Calu3 (cell line): ENCODE measurements at regions not wholly inside any gene's neighbourhood (a gene's known extent, or its start where the extent isn't known, plus 50 kb on each side); places are given as distances from the start of the nearest gene placed in this dataset.

Experiments used
- BruUV-seq: library from RNA; stranded (reverse); fragments of 400-500 nt; replicated peaks from 2 replicates; lab custom pipeline; 2021; lab: Mats Ljungman, UMichigan
- CTCF ChIA-PET: fragments of 300-600 bp; sonication (Branson Sonifier 250); formaldehyde crosslinking; loops from one replicate; lab custom pipeline; 2022; ENCODE audit warnings: antibody characterized with exemption; lab: Charles Lee
- DNase-seq: peaks from one replicate; pipeline ENCODE4 v3.0.0; 2022
- H3K27ac Mint-ChIP-seq: one replicate; pipeline ENCODE4 v1.8.0; 2022; ENCODE audit warnings: mixed read lengths; ENCODE audit not compliant: unreplicated experiment
- H3K27me3 Mint-ChIP-seq: one replicate; pipeline ENCODE4 v1.8.0; 2022; ENCODE audit warnings: mixed read lengths; ENCODE audit not compliant: unreplicated experiment
- H3K36me3 Mint-ChIP-seq: one replicate; pipeline ENCODE4 v1.8.0; 2022; ENCODE audit warnings: mild to moderate bottlenecking, moderate library complexity, mixed read lengths; ENCODE audit not compliant: insufficient read depth, unreplicated experiment
- H3K4me1 Mint-ChIP-seq: one replicate; pipeline ENCODE4 v1.8.0; 2022; ENCODE audit warnings: mild to moderate bottlenecking, low read depth, mixed read lengths; ENCODE audit not compliant: unreplicated experiment
- H3K4me3 Mint-ChIP-seq: one replicate; pipeline ENCODE4 v1.8.0; 2022; ENCODE audit warnings: mild to moderate bottlenecking, low read depth, moderate library complexity, mixed read lengths; ENCODE audit not compliant: unreplicated experiment
- H3K9me3 Mint-ChIP-seq: one replicate; pipeline ENCODE4 v1.8.0; 2022; ENCODE audit warnings: low read depth, mixed read lengths; ENCODE audit not compliant: unreplicated experiment
- intact Hi-C: fragments of 100-400 bp; cut with micrococcal nuclease; formaldehyde crosslinking; loops from one replicate; pipeline ENCODE4 v1.10.0; 2022; ENCODE audit not compliant: unreplicated experiment
- TF ChIP-seq, protein P1 (sequence below): fragments of 200-600 bp; IDR thresholded peaks from one replicate; pipeline ENCODE4 v1.8.0; 2022; ENCODE audit warnings: antibody characterized with exemption; ENCODE audit not compliant: unreplicated experiment

DNA sequence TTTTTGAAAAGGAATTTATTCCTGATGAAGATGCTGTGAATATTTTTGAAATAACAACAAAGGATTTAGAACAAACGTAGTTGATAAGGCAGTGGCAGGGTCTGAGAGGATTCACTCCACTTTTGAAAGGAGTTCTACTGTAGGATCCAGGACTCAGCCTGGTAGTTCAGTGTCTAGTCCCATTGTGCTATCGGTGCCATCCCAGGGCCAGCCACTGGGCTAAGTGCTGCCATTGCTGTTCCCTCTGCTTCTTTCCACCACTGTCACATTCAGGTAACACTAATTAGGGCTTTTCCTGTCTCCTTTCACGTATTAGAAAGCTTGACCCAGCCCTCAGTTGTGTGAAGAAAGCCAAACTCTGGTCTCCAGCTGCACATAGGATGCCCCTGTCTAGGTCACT lies 177.3 kb downstream of the TEX36 start:
- H3K4me3 Mint-ChIP-seq, result no peak overlapping the region
- no peaks in the 10 kb centered on the region for H3K9me3 Mint-ChIP-seq
- CTCF ChIA-PET, result no interaction called here
- TF ChIP-seq, protein P1, sequence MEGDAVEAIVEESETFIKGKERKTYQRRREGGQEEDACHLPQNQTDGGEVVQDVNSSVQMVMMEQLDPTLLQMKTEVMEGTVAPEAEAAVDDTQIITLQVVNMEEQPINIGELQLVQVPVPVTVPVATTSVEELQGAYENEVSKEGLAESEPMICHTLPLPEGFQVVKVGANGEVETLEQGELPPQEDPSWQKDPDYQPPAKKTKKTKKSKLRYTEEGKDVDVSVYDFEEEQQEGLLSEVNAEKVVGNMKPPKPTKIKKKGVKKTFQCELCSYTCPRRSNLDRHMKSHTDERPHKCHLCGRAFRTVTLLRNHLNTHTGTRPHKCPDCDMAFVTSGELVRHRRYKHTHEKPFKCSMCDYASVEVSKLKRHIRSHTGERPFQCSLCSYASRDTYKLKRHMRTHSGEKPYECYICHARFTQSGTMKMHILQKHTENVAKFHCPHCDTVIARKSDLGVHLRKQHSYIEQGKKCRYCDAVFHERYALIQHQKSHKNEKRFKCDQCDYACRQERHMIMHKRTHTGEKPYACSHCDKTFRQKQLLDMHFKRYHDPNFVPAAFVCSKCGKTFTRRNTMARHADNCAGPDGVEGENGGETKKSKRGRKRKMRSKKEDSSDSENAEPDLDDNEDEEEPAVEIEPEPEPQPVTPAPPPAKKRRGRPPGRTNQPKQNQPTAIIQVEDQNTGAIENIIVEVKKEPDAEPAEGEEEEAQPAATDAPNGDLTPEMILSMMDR, result no peak
- no peak overlapping the region for H3K27ac Mint-ChIP-seq
- intact Hi-C loops, result no loop called here
- H3K36me3 Mint-ChIP-seq, result no peaks in the 10 kb centered on the region
- DNase-seq, result no peak
- peaks cover 12% of the 10 kb centered on the region for H3K27me3 Mint-ChIP-seq
- H3K4me1 Mint-ChIP-seq, result no peaks in the 10 kb centered on the region
- no TSS peak for BruUV-seq

- TF ChIP-seq, protein P1, result no peak
- no TSS peak for BruUV-seq
- no peaks in the 10 kb centered on the region for H3K36me3 Mint-ChIP-seq
- no peaks in the 10 kb centered on the region for H3K4me1 Mint-ChIP-seq
- H3K9me3 Mint-ChIP-seq, result no peaks in the 10 kb centered on the region
- H3K4me3 Mint-ChIP-seq, result no peak overlapping the region
- H3K27me3 Mint-ChIP-seq, result peaks cover 28% of the 10 kb centered on the region
- CTCF ChIA-PET, result interaction anchor here (1.0 to 1.3 kb wide), 2 partner anchors 11 to 57 kb away, joined by 3 to 6 read pairs; no protein-coding TSS in a partner anchor
- intact Hi-C loops, result no loop called here
- DNase-seq, result no peak
- no peak overlapping the region for H3K27ac Mint-ChIP-seq
Measured at GRCh38 chr10:125502276-125502675, 180.7 kb downstream of the TEX36 start.

GRCh38 chr10:125495386-125495785 lies 187.6 kb downstream of the TEX36 start:
- TF ChIP-seq, protein P1, result no peak
- Mint-ChIP-seq H3K27ac (no peak overlapping the region), H3K27me3 (peaks cover 87% of the 10 kb centered on the region), H3K4me3 (no peak overlapping the region), H3K9me3 (no peaks in the 10 kb centered on the region), H3K36me3 (no peaks in the 10 kb centered on the region), H3K4me1 (no peaks in the 10 kb centered on the region)
- no peak for DNase-seq
- BruUV-seq, result no TSS peak
- intact Hi-C loops, result no loop called here
- CTCF ChIA-PET, result no interaction called here

DNA sequence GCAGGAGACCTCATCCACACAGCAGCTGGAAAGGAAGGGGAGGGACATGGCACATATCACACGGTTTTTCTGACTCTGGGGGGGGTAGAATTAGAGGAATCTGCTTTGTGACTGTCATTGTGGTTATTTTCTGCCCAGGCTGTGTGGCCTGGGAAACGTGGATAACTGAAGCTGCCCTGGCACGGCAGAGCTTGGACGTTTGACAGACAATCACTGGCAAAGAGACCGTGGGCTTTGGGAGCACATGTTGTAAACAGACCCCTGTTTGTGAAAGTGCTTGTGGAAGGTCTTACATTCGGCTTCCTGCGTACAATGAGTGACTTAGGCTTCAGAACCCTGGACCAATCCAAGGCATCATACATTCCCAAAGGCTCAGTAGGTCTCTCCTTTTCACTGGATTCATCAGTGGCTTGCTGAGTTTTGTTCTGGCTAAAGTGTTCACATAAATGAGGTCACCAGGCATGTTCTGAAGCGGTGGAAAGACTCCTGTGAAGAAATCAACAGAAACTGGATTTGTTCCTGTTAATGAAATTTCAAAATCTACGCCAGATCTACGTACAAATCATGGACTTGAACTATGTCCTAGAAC lies 188.2 kb downstream of the TEX36 start:
- no peak for DNase-seq
- TF ChIP-seq, protein P1, result no peak
- Mint-ChIP-seq H3K27me3 (peaks cover 88% of the 10 kb centered on the region), H3K27ac (no peak overlapping the region), H3K4me1 (no peaks in the 10 kb centered on the region), H3K9me3 (no peaks in the 10 kb centered on the region), H3K4me3 (no peak overlapping the region), H3K36me3 (no peaks in the 10 kb centered on the region)
- CTCF ChIA-PET, result no interaction called here
- intact Hi-C loops, result no loop called here
- no TSS peak for BruUV-seq
